Keratinocyte (primary cell): ENCODE measurements at regions not wholly inside any gene's neighbourhood (a gene's known extent, or its start where the extent isn't known, plus 50 kb on each side); places are given as distances from the start of the nearest gene placed in this dataset.

Experiments used
- DNase-seq: peaks from one replicate; pipeline ENCODE4 v3.0.0-alpha.2; 2011; ENCODE audit warnings: low read depth, missing footprints, low spot score
- FAIRE-seq: peaks from 2 replicates; lab custom pipeline; 2011; peaks lifted over from hg19 to GRCh38; lab: Jason Lieb, UNC
- H2AFZ ChIP-seq: 2 replicates; pipeline ENCODE4 v1.6.0; 2012; ENCODE audit warnings: low read length, control low read depth, inconsistent platforms; ENCODE audit not compliant: control insufficient read depth
- H3K27ac ChIP-seq: 2 replicates; pipeline ENCODE4 v1.5.1; 2011; ENCODE audit warnings: low read length; ENCODE audit not compliant: control insufficient read depth, insufficient read depth
- H3K27me3 ChIP-seq: 3 replicates; pipeline ENCODE4 v1.6.0; 2011; ENCODE audit warnings: low read length; ENCODE audit not compliant: control insufficient read depth, insufficient read depth; ENCODE audit errors: extremely low read depth
- H3K36me3 ChIP-seq, 2 experiments: 2 replicates in 1 of 2; 3 replicates in 1 of 2; pipeline ENCODE4 v1.5.1; 2011; ENCODE audit warnings: low read length in 2 of 2, mild to moderate bottlenecking in 1 of 2; ENCODE audit not compliant: control insufficient read depth in 2 of 2, insufficient read depth in 2 of 2; ENCODE audit errors: extremely low read depth in 1 of 2
- H3K4me1 ChIP-seq: 3 replicates; pipeline ENCODE4 v1.5.1; 2011; ENCODE audit warnings: low read length; ENCODE audit not compliant: control insufficient read depth, insufficient read depth; ENCODE audit errors: extremely low read depth
- H3K4me2 ChIP-seq: 3 replicates; pipeline ENCODE4 v1.6.0; 2011; ENCODE audit warnings: low read depth, low read length; ENCODE audit not compliant: control insufficient read depth, insufficient read depth; ENCODE audit errors: extremely low read depth
- H3K4me3 ChIP-seq, 3 experiments: fragments of 200-600 bp in 1 of 3; sonication (generic) in 1 of 3; 2 replicates in 2 of 3; 3 replicates in 1 of 3; pipeline ENCODE4 v1.5.1; 2011 to 2016; ENCODE audit warnings: low read length in 3 of 3, mild to moderate bottlenecking in 3 of 3, control low read depth in 2 of 3, inconsistent platforms in 1 of 3, low read depth in 1 of 3, mixed read lengths in 1 of 3, mixed run types in 1 of 3, moderate library complexity in 1 of 3; ENCODE audit not compliant: control insufficient read depth in 2 of 3, insufficient read depth in 2 of 3; ENCODE audit errors: extremely low read depth in 1 of 3
- H3K79me2 ChIP-seq: 2 replicates; pipeline ENCODE4 v1.6.0; 2012; ENCODE audit warnings: low read length; ENCODE audit not compliant: control insufficient read depth, insufficient read depth
- H3K9ac ChIP-seq: 3 replicates; pipeline ENCODE4 v1.6.0; 2011; ENCODE audit warnings: low read length; ENCODE audit not compliant: control insufficient read depth, insufficient read depth; ENCODE audit errors: extremely low read depth
- H3K9me1 ChIP-seq: 3 replicates; pipeline ENCODE4 v1.6.0; 2011; ENCODE audit warnings: low read length; ENCODE audit not compliant: control insufficient read depth, insufficient read depth; ENCODE audit errors: extremely low read depth
- H3K9me3 ChIP-seq: 2 replicates; pipeline ENCODE4 v1.5.1; 2012; ENCODE audit warnings: low read depth, low read length; ENCODE audit not compliant: control insufficient read depth
- H4K20me1 ChIP-seq: 3 replicates; pipeline ENCODE4 v1.6.0; 2011; ENCODE audit warnings: low read length; ENCODE audit not compliant: control insufficient read depth, insufficient read depth; ENCODE audit errors: extremely low read depth
- EZH2 ChIP-seq: IDR thresholded peaks from one replicate; pipeline ENCODE4 v1.6.1; 2012; ENCODE audit warnings: inconsistent platforms, mild to moderate bottlenecking, low read length, moderate library complexity
- dilution Hi-C: fragments of 300-500 bp; cut with MboI; formaldehyde crosslinking; loops from one replicate; pipeline ENCODE4 v1.7.0; 2020; ENCODE audit warnings: low sequenced_read_pairs; ENCODE audit not compliant: extremely low pct_ligation_motif_present
- TF ChIP-seq, protein P1 (sequence below), 3 experiments: IDR thresholded peaks in 1 of 3; conservative IDR thresholded peaks in 1 of 3; optimal IDR thresholded peaks in 1 of 3; 2 replicates in 2 of 3; 3 replicates in 1 of 3; pipeline versions ENCODE3 to v1.5.1; 2011; ENCODE audit warnings: low read length in 3 of 3, mild to moderate bottlenecking in 3 of 3, moderate library complexity in 2 of 3, control low read depth in 1 of 3, inconsistent platforms in 1 of 3; ENCODE audit not compliant: insufficient read depth in 2 of 3; ENCODE audit errors: extremely low read depth in 1 of 3

GRCh38 chr4:56224641-56225040, 162.7 kb downstream of the AASDH start:
- FAIRE-seq = no peak
- dilution Hi-C loops = no loop called here
- Histone ChIP-seq H3K4me2 (no peak overlapping the region), H3K9me1 (no peaks in the 10 kb centered on the region), H3K27ac (no peak overlapping the region), H3K4me1 (no peaks in the 10 kb centered on the region), H3K4me3 (no peak overlapping the region), H2AFZ (no peak overlapping the region), H3K36me3 (no peaks in the 10 kb centered on the region), H4K20me1 (no peaks in the 10 kb centered on the region), H3K9me3 (no peaks in the 10 kb centered on the region), H3K9ac (no peak overlapping the region), H3K27me3 (no peaks in the 10 kb centered on the region), H3K79me2 (no peaks in the 10 kb centered on the region)
- DNase-seq = no peak
- TF ChIP-seq, protein P1, sequence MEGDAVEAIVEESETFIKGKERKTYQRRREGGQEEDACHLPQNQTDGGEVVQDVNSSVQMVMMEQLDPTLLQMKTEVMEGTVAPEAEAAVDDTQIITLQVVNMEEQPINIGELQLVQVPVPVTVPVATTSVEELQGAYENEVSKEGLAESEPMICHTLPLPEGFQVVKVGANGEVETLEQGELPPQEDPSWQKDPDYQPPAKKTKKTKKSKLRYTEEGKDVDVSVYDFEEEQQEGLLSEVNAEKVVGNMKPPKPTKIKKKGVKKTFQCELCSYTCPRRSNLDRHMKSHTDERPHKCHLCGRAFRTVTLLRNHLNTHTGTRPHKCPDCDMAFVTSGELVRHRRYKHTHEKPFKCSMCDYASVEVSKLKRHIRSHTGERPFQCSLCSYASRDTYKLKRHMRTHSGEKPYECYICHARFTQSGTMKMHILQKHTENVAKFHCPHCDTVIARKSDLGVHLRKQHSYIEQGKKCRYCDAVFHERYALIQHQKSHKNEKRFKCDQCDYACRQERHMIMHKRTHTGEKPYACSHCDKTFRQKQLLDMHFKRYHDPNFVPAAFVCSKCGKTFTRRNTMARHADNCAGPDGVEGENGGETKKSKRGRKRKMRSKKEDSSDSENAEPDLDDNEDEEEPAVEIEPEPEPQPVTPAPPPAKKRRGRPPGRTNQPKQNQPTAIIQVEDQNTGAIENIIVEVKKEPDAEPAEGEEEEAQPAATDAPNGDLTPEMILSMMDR (optimal IDR thresholded peaks at IDR 0.05 in 1 of 3, IDR thresholded peaks at IDR 0.05 in 1 of 3, conservative IDR thresholded peaks at IDR 0.05 in 1 of 3; ENCODE audit: extremely low read depth in 1 of 3, insufficient read depth in 2 of 3, low read length in 3 of 3) = no peak
- TF ChIP-seq EZH2 = no peak

- Histone ChIP-seq H3K9me3 (no peaks in the 10 kb centered on the region), H3K27ac (no peak overlapping the region), H3K4me3 (no peak overlapping the region), H2AFZ (no peak overlapping the region), H4K20me1 (no peaks in the 10 kb centered on the region), H3K4me1 (no peaks in the 10 kb centered on the region), H3K79me2 (no peaks in the 10 kb centered on the region), H3K36me3 (no peaks in the 10 kb centered on the region), H3K9ac (no peak overlapping the region), H3K9me1 (no peaks in the 10 kb centered on the region), H3K4me2 (no peak overlapping the region), H3K27me3 (no peaks in the 10 kb centered on the region)
- dilution Hi-C loops = no loop called here
- FAIRE-seq (no peak), DNase-seq (no peak)
- TF ChIP-seq, protein P1 (optimal IDR thresholded peaks at IDR 0.05 in 1 of 3, IDR thresholded peaks at IDR 0.05 in 1 of 3, conservative IDR thresholded peaks at IDR 0.05 in 1 of 3; ENCODE audit: extremely low read depth in 1 of 3, insufficient read depth in 2 of 3, low read length in 3 of 3) = no peak
- no peak for TF ChIP-seq EZH2
Observed at GRCh38 chr4:56222514-56222913, 164.8 kb downstream of the AASDH start.
